ENCODE measurements at regions not wholly inside any gene's neighbourhood (a gene's known extent, or its start where the extent isn't known, plus 50 kb on each side); places are given as distances from the start of the nearest gene placed in this dataset.

DNA sequence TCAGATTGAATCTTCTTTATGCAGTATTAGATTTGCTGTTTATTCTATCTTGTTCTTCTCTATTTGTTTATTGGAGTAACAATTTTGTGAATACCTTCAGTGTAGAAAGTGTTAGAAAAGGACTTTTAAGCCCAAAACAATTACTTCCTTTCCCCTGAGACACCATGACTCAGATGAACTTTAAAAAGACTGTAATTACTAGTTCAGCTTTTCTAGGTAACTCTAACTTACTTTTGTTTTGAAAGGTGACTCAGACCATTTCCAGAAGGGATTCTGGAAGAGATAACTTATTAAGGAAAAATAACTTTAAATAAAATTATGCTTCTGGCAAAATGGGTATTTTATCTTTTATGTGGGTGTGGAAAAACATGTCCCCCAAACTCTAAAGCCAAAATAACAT, 561.5 kb upstream of the PCDH10 start:
- no peak overlapping the region for H3K4me3 ChIP-seq (ENCODE audit: low read length)
- no peak overlapping the region for H3K4me2 ChIP-seq (ENCODE audit: low read length)
- no peaks in the 10 kb centered on the region for H3K9me3 ChIP-seq (ENCODE audit: low read length)
- no peaks in the 10 kb centered on the region for H4K20me1 ChIP-seq (ENCODE audit: insufficient read depth)
- no peaks in the 10 kb centered on the region for H3F3A ChIP-seq (ENCODE audit: insufficient read depth, low read length, poor library complexity, severe bottlenecking)
- H3K27ac ChIP-seq (ENCODE audit: low read length): no peak overlapping the region
- H3K36me3 ChIP-seq (ENCODE audit: insufficient read depth, low read length): no peaks in the 10 kb centered on the region
- TF ChIP-seq MXI1 (conservative IDR thresholded peaks at IDR 0.05; ENCODE audit: poor library complexity, severe bottlenecking) (no peak), REST (IDR thresholded peaks at IDR 0.05; ENCODE audit: borderline replicate concordance) (no peak), TAF1 (IDR thresholded peaks at IDR 0.05; ENCODE audit: low read depth) (no peak), EP300 (conservative IDR thresholded peaks at IDR 0.05; ENCODE audit: poor library complexity, severe bottlenecking) (no peak), SMC3 (conservative IDR thresholded peaks at IDR 0.05; ENCODE audit: poor library complexity) (no peak), CTCF (IDR thresholded peaks at IDR 0.05; ENCODE audit: poor library complexity, severe bottlenecking) (no peak), POLR2AphosphoS5 (IDR thresholded peaks at IDR 0.05) (no peak), RAD21 (conservative IDR thresholded peaks at IDR 0.05) (no peak), EZH2 (IDR thresholded peaks at IDR 0.05; ENCODE audit: borderline replicate concordance, insufficient read depth, low read length, poor library complexity, severe bottlenecking) (no peak)
- H3K9ac ChIP-seq (ENCODE audit: low read length): no peak overlapping the region
- no peaks in the 10 kb centered on the region for H3K9me2 ChIP-seq (ENCODE audit: insufficient read depth, low read length)
- H3K79me2 ChIP-seq (replicated peaks; ENCODE audit: insufficient read depth, low read length): no peaks in the 10 kb centered on the region
- no peak overlapping the region for H2AFZ ChIP-seq (ENCODE audit: low read depth, low read length)
- no peaks in the 10 kb centered on the region for H3K27me3 ChIP-seq (ENCODE audit: insufficient read depth, low read depth, low read length)

GRCh38 chr4:132592340-132592739, 556.8 kb upstream of the PCDH10 start:
- no peaks in the 10 kb centered on the region for H3K9me2 ChIP-seq (ENCODE audit: insufficient read depth, low read length)

More at GRCh38 chr4:132592340-132592739, 556.8 kb upstream of the PCDH10 start:
- Histone ChIP-seq H3K79me2 (replicated peaks; ENCODE audit: insufficient read depth, low read length) (no peaks in the 10 kb centered on the region), H3K9ac (ENCODE audit: low read length) (no peak overlapping the region), H4K20me1 (ENCODE audit: insufficient read depth) (no peaks in the 10 kb centered on the region), H3K4me3 (ENCODE audit: low read length) (no peak overlapping the region), H3F3A (ENCODE audit: insufficient read depth, low read length, poor library complexity, severe bottlenecking) (no peaks in the 10 kb centered on the region), H2AFZ (ENCODE audit: low read depth, low read length) (no peak overlapping the region), H3K36me3 (ENCODE audit: insufficient read depth, low read length) (no peaks in the 10 kb centered on the region), H3K27me3 (ENCODE audit: insufficient read depth, low read depth, low read length) (no peaks in the 10 kb centered on the region), H3K4me2 (ENCODE audit: low read length) (no peak overlapping the region), H3K27ac (ENCODE audit: low read length) (no peak overlapping the region), H3K9me3 (ENCODE audit: low read length) (no peaks in the 10 kb centered on the region)
- TF ChIP-seq POLR2AphosphoS5 (IDR thresholded peaks at IDR 0.05) (no peak), RAD21 (conservative IDR thresholded peaks at IDR 0.05) (no peak), CTCF (IDR thresholded peaks at IDR 0.05; ENCODE audit: poor library complexity, severe bottlenecking) (no peak), EP300 (conservative IDR thresholded peaks at IDR 0.05; ENCODE audit: poor library complexity, severe bottlenecking) (no peak), MXI1 (conservative IDR thresholded peaks at IDR 0.05; ENCODE audit: poor library complexity, severe bottlenecking) (no peak), SMC3 (conservative IDR thresholded peaks at IDR 0.05; ENCODE audit: poor library complexity) (no peak), REST (IDR thresholded peaks at IDR 0.05; ENCODE audit: borderline replicate concordance) (no peak), TAF1 (IDR thresholded peaks at IDR 0.05; ENCODE audit: low read depth) (no peak), EZH2 (IDR thresholded peaks at IDR 0.05; ENCODE audit: borderline replicate concordance, insufficient read depth, low read length, poor library complexity, severe bottlenecking) (no peak)
